ENCODE measurements at regions not wholly inside any gene's neighbourhood (a gene's known extent, or its start where the extent isn't known, plus 50 kb on each side); places are given as distances from the start of the nearest gene placed in this dataset.
"Not testable (repeated sequence)": the region's sequence is repeated elsewhere in the genome, so short reads cannot be mapped to it uniquely, and the experiment has no call there.

GRCh38 chr3:72628065-72628464 is 220.2 kb downstream of the SHQ1 start:
- no peak for DNase-seq

GRCh38 chr3:72627271-72627670 is 221.0 kb downstream of the SHQ1 start:
- no peak for DNase-seq

- DNase-seq = no peak
Measured at GRCh38 chr3:72625602-72626337, 222.5 kb downstream of the SHQ1 start.

GRCh38 chr3:72624656-72625055 is 223.6 kb downstream of the SHQ1 start:
- no peak for DNase-seq

- no peak for DNase-seq
Measured at GRCh38 chr3:72618739-72619138, 229.5 kb downstream of the SHQ1 start.

- no peak for DNase-seq
Measured at GRCh38 chr3:72617424-72618024, 230.7 kb downstream of the SHQ1 start.

- DNase-seq = no peak
Measured at GRCh38 chr3:72615776-72616175, 232.5 kb downstream of the SHQ1 start.

GRCh38 chr3:72615182-72615581 is 233.1 kb downstream of the SHQ1 start:
- DNase-seq = no peak

DNA sequence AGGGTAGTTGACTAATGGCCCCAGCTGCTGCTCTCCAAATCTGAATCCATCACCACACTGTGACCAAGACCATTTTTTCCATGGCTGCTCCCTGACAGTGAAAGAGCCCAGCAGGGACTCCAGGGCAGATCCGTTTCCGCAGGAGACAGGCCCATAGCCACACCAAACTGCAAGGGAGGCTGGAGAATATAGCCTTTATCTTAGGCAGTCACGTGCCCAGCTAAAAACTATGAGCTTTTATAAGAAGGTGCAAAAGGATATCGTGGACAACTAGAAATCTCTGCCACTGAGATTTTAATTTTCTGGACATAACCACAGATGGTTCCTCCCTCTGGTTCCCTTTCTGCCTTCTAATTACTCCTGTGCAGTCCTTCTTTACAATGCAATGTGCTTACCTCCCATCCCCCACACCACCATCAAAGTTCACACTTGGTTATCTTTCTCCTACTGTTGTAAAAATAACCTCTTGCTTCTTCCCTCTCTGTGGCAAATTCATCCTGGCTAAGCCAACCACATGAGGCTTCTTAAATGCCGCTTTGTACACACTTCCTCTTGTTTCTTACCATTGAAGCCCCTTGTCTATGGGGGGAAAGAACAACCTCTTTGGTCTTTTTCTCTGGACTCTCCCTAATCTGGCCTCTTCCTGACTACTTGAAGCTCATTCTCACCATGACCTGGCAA is 233.7 kb downstream of the SHQ1 start:
- no peak for DNase-seq

GRCh38 chr3:72613871-72614270 is 234.4 kb downstream of the SHQ1 start:
- DNase-seq = no peak

DNA sequence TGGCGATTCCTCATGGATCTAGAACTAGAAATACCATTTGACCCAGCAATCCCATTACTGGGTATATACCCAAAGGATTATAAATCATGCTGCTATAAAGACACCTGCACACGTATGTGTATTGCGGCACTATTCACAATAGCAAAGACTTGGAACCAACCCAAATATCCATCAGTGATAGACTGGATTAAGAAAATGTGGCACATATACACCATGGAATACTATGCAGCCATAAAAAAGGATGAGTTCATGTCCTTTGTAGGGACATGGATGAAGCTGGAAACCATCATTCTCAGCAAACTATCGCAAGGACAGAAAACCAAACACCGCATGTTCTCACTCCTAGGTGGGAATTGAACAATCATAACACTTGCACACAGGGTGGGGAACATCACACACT is 239.1 kb downstream of the SHQ1 start:
- DNase-seq = not testable (repeated sequence)

- no peak for DNase-seq
Measured at GRCh38 chr3:72606005-72606800, 242.0 kb downstream of the SHQ1 start.

GRCh38 chr3:72604328-72604727 is 243.9 kb downstream of the SHQ1 start:
- DNase-seq = peak in 2 of 51 donors; percentile 28 to 44

GRCh38 chr3:72601983-72602750 is 246.1 kb downstream of the SHQ1 start:
- no peak for DNase-seq

- DNase-seq = peak in 3 of 51 donors; percentile 14 to 33 (median 17)
Measured at GRCh38 chr3:72601060-72601459, 247.2 kb downstream of the SHQ1 start.

- peak in 3 of 51 donors; percentile 6 to 48 (median 45) for DNase-seq
Measured at GRCh38 chr3:72597756-72598195, 250.5 kb downstream of the SHQ1 start.

GRCh38 chr3:72597043-72597442 is 251.2 kb downstream of the SHQ1 start:
- no peak for DNase-seq

DNA sequence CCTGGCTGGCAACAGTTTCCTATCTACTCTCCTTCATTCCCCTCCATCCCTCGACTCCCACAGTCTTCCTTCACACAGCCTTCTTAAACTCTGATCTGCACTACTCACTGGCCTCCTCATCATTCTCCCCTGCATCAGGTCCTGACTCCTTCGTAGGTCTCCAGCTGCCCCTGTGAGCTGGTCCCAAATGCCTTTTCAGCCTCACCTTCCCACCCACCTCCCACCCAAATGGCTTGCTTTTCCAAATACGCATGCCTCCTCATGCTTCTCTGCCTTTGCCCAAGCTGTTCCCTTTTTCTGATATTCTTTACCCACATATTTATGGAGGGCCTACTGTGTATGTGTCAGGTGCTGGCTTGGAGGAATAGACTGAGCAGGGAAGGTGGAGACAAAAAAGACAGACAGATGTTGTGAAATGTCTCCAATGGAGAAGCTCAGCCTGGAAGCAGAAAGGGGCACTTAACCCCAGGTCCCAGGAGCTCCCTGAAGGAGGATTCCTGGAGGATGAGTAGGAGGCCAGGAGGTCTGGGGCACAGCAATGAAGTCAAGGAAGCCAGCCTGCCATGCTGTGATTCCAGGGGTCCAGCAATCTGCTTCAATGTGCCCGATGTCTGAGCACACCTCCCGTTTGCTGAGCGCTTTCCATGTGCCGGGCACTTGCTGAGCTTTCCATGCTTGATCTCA is 252.2 kb downstream of the SHQ1 start:
- DNase-seq = no peak

DNA sequence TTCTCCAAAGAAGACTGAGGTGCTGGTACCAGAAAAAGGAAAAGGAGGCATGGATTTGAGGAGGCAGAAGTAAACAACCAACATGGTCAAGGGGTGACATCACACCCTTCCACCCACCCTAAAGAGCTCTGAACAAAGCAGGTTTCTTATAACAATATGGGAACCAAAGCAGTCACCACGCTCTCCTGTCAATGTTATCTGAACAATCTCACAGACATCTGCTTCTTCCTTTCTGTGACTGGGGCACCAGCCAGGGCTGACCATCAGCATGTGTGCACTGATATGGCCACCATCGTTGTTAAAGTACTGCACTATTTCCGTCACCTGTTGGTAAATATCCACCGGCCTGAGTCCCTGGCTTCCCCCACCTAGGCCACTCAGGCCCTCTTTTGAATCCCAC is 252.9 kb downstream of the SHQ1 start:
- no peak for DNase-seq

DNA sequence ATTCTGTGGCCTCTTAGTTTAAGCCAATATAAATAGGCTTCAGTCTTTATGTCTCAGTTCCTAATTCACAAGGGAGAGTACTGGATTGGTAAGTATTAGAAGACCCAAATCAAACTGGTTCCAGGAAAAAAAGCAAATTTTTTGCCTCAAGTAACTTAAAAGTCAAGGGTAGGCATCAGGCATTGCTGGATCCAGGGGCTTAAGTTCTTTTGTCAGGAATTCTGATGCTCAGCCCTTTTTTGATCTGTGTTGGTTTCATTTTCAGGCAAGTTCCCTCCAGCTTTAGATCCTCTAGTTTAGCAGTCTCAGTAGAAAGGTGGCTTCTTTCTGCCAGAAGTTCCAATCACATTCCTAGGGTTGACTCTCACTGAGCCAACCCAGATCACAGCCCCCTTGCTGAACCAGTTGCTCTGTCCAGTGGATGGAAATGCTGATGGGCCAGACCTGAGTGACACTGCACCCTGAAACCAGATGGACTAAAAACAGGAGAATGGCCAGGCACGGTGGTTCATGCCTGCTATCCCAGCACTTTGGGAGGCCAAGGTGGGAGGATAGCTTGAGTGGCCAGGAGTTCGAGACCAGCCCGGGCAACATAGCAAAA is 253.5 kb downstream of the SHQ1 start:
- no peak for DNase-seq
